ENCODE measurements at regions not wholly inside any gene's neighbourhood (a gene's known extent, or its start where the extent isn't known, plus 50 kb on each side); places are given as distances from the start of the nearest gene placed in this dataset.

DNA sequence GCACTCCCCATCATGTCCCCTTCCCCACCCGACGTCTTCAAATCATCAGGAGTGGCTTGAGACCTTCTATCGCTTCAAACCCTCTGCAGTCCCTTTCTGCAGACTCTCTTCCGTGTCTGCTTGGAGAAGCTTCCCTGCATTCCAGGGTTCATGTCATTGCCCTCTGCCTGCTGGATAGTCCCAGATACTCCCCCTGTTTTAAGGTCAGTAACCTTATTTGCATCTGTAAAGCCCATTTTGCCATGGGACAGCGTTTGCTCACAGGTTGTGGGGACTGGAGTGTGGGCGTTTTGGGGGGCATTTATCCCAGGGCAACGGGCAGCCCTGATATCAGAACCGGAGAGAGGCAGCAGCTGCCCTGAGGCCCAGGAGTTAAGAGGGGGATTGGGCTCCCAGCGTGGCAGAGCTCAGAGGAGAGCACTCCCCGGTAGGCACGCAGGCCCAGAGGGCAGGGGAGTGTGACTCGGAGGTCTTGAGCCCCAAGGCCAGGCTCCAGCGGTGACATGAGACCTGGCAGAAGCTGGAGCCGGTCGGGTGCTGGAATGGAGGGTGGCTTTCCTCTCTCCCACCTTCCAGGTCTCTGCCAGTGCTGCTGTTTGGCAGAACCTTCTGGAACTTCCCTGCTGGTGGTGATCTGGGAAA, 73.8 kb downstream of the RTP5 start:
- DNase-seq, result no peak

GRCh38 chr2:241943961-241944575, 74.5 kb downstream of the RTP5 start:
- DNase-seq, result no peak

DNA sequence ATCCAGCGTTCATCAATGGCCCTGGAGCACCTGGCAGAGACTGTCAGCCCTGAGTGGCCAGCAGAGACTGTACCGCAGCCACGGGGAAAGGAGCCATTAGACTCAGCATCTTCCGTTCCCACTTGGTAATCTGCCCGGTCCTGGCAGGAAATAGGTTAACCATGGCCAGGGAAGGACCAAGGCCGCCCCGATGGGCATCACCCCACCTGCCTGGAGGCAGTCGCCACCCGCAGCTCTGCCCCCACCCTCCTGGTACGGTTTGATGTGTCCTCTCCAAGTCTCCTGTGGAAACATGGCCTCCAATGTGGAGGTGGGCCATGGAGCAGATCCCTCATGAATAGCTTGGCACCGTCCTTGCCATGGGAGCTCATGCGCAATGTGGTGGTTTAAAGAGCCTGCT, 75.3 kb downstream of the RTP5 start:
- DNase-seq, result no peak

DNA sequence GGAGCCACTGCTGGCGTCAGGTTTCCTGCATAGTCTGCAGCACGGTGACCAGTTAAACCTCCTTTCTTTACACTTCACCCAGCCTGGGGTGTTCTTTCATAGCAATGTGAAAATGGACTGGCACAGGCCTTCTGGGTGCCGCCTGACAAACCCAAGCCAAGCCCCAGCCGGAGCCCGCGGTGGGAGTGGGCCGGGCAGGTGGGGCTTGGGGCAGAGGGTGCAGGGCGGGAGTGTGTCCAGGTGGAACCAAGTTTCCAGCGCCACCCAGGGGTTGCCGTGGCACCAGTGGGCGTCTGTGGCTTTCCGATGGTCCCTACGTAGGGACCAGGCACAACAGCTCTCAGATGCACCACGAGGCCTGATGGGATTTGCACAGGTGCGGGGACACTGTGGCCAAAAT, 75.8 kb downstream of the RTP5 start:
- no peak for DNase-seq

DNA sequence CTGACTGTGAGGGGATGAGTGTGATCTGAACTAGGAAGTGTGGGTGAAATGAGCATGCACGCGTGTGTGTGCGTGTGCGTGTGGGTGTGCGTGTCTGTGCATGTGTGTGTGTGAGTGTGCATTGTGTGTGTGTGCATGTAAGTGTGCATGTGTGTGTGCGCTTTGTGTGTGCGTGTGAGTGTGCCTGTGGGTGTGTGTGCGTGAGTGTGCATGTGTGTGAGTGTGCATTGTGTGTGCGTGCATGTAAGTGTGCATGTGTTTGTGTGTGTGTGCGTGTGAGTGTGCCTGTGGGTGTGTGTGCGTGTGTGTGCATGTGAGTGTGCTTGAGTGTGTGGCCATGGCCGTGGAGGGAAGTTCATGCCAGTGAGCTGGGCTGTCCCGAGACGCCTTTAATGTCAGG, 76.3 kb downstream of the RTP5 start:
- DNase-seq, result no peak

DNA sequence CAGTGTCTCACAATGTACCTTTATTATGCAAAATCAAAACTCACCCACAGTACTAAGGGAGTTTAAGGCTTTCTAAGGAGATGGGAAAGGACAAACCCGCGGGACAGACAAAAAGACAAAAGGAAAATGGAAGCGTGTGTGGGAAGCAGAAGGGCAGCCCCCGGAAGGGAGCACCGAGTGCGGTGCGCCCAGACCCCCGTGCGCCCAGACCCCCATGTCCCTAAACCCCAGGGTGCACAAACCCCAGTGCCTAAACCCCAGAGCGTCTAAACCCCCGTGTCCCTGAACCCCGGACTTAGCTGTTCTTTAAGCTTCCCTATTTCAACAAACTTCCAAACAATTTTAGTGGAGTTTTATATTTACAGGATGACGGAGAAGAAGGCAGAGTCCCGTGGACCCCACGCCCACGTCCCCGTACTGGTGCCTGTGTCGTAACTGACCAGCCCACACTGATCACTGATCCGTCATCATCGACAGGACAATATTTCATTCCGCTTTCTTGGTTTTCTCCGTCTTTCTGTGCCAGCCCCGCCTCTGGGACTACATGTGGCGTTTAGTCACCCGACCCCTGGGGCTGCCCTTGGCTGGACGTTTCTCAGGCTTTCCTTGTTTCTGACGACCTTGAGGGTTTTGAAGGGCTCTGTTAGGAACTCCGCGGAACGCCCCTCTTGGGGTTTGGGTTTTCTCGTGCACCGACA, 76.9 kb downstream of the RTP5 start:
- no peak for DNase-seq

DNA sequence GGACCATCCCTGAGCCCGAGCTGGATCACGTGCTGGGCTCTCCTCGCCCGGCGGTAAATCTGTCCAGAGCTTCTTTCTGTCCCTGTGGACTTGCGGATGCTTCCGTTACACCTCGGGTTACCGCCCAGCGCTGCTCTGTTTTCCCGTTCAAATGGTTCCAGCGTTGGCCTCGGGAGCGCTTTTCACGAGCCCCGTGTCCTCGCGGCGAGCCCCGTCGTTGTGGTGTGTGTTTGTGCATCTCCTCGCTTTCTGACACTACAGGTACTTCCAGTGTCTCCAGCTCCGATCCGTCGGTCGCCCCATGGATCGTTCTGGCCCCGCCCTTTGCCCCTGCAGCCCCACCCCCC, 77.4 kb downstream of the RTP5 start:
- no peak for DNase-seq

DNA sequence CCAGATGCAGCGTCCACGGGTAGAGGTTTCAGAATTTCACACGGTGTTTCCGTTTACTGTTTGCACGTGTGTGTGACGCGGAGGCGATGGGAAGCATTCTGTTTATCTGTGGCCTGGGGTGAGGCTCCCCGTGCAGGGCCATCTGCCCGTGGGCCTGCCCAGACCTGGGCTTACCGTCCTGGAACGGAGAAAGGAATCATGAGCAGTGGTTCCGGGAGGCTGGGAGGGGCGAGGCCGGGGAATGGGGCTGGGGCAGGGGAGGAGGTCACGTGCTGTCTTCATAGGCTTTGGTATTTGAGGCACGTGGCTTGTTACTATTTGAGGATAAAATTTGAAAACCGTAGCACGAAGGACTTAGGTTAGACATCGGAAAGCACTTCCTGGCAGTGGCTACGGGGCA, 77.9 kb downstream of the RTP5 start:
- no peak for DNase-seq

GRCh38 chr2:241947876-241948275, 78.3 kb downstream of the RTP5 start:
- no peak for DNase-seq

DNA sequence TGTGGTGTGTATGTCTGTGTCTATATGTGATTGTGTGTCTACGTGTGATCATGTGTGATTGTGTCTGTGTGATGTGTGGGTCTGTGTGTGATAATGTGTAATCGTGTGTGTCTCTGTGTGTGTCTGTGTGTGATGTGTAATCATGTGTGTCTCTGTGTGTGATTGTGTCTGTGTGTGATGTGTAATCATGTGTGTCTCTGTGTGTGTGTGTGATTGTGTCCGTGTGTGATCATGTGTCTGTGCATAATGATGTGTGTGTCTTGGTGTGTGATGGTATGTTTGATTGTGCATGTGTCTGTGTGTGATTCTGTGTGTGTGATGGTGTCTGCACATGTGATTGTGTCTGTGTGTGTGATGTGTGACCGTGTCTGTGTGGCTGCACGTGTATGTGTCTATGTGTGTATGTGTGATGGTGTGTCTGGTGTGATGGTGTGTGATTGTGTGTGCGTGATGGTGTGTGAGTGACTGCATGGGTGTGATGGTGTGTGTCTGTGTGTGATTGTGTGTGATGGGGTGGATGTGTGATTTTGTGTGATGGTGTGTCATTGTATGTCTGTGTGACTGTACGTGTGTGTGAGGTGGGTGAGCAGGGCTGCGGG, 78.9 kb downstream of the RTP5 start:
- DNase-seq, result no peak

- DNase-seq, result no peak
These were observed 79.6 kb downstream of the RTP5 start for GRCh38 chr2:241948901-241949735.

DNA sequence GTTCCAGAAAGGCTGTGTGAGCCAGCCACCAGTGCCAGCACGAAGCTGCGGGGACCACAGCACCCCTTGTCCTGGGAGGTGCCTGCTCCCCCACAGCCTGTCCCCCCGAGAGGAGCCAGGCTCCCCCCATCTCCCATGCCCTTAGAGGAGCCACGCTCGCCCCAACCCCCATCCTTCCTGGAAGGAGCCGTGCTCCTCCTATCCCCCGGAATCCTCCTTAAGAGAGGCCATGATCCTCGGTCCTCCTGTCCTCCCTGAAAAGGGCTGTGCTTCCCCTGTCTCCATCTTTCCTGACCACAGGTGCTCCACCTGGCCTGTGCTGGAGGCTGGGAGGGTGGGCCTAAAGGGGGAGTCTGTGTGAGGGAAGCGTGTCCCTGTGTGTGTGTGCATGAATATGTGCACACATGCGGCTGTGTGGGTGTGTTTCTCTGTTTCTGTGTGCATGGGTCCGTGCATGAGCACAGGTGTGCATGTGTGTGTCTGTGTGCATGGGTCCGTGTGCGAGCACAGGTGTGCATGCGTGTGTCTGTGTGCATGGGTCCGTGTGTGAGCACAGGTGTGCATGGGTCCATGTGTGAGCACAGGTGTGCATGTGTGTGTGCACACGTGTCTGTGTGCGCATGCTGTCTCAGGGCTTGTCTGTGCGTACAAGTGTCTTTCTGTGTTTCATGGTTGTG, 80.3 kb downstream of the RTP5 start:
- no peak for DNase-seq

- peak; percentile 75 for DNase-seq
These were observed 81.1 kb downstream of the RTP5 start for GRCh38 chr2:241950413-241951315.

- no peak for DNase-seq
These were observed 81.8 kb downstream of the RTP5 start for GRCh38 chr2:241951316-241951700.

- DNase-seq, result no peak
These were observed 82.4 kb downstream of the RTP5 start for GRCh38 chr2:241951920-241952319.

- no peak for DNase-seq
These were observed 83.3 kb downstream of the RTP5 start for GRCh38 chr2:241952816-241953215.

DNA sequence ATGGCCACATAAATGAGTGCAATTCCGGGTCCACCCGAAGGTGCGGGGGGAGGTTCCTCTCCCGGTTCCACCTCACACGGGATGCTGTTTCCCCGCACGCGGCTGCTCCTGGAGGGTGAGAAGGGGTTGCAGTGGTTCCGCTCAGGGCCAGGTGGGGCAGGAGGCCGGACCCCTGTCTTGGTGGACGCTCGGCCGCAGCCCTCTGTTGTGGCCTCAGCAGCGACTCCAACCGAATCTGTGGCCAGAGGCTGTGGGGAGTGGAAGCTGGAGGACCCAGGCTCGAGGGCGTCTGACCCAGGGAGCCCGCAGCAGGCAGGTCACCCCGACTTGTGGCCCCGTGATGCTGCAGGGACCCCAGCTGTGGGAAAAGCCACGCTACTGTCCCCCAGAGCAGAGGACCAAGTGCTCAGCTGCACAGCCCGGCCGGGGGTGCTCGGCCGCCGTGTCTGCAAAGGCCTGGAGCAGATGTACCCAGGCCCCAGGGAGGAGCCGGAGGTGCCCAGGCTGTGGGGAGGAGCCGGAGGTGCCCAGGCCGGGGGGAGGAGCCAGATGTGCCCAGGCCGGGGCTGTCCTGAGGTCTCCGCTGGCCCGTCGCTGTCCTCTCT, 83.9 kb downstream of the RTP5 start:
- DNase-seq, result no peak

DNA sequence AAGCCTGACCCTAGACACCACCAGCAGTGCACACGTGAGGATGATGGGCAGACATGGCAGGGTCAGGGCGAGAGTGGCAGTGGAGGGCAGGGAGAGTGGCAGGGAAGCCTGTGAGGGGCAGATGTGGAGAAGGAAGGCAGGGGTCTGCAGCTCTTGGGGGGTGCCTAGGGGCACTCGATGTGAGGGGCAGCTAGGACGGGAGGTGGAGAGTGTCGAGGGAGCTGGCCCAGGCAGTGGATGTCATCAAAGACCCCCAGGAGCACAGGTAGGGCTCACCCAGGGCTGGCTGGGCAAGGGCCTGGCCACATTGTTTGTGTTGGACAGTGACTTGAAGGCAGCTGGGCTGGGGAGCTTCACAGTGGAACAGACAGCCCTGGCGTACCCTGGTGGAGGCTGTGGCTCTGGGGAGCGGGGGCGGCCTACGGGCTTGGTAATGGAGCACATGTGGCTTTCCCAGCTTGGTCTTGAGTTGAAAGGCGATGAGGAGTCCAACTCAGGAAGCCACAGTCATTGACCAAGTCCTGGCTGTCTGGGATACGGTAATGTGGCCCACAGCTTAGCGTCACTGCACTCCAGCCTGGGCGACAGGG, 87.1 kb downstream of the RTP5 start:
- no peak for DNase-seq

DNA sequence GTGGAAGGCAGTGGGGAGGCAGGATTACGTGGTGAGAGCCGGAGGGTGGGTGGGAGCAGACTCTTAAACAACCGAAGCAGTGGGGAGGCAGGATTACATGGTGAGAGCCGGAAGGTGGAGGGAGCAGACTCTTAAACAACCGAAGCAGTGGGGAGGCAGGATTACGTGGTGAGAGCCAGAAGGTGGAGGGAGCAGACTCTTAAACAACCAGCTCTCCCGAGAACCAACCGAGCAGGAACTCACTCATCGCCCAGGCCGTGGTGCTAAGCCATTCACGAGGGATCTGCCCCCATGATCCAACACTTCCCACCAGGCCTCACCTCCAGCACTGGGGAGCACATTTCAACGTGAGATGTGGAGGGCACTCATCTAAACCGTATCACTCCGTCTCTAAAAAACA, 87.7 kb downstream of the RTP5 start:
- no peak for DNase-seq

DNA sequence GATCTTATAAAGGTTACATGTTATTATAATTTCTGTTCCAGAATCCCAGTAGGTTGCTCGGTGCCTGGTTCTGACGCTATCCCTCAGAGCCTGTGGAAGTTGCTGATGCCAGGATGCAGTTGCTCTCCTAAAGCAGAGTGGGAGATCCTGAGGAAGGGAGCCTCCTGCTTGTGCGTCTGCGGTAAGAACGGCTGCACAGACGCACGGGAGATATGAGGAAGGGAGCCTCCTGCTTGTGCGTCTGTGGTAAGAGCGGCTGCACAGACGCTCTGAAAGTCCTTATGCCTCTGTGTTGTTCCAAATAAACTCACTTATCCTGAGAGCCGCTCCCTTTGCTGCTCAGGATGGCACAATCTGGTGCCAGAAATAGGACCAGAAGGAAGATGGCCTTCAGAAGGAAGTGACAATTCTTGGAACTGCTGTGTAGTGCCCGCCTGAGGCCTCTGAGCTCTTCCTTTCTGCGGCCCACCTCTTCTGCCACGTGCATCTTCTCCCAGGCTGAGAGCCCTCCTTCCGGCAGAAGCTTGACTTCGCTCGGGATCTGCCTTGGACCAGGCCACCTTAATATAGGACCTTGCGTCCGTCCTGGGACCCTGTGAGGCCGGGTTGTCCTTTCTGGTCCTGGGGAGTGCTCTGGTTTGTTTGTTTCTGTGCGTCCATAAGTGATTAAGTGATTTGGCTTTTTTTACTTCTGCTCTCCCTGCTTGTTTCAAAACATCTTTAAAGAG, 89.5 kb downstream of the RTP5 start:
- DNase-seq, result no peak
